ENCODE measurements at regions not wholly inside any gene's neighbourhood (a gene's known extent, or its start where the extent isn't known, plus 50 kb on each side); places are given as distances from the start of the nearest gene placed in this dataset.
A peak's percentile ranks its signal among the peaks of the same experiment; 100 is the strongest.

GRCh38 chr1:5490635-5491034, 501.6 kb downstream of the NPHP4 start:
- peaks cover 0 to 42% (median 2%) of the 10 kb centered on the region in 5 experiments for H3K27me3 ChIP-seq (replicated peaks in 2 of 5; ENCODE audit: control insufficient read depth in 4 of 5, insufficient read depth in 5 of 5, low read length in 4 of 5)
- CTCF ChIA-PET, result no interaction called here
- POLR2A ChIA-PET, result no interaction called here
- no peaks in the 10 kb centered on the region for H3K36me3 ChIP-seq (ENCODE audit: control insufficient read depth in 4 of 4, insufficient read depth in 4 of 4, low read length in 3 of 4)
- no peak overlapping the region for H3K27ac ChIP-seq (ENCODE audit: insufficient read depth in 1 of 2, low read depth in 1 of 2, low read length in 2 of 2, poor library complexity in 1 of 2, severe bottlenecking in 2 of 2)
- WGBS (ENCODE audit: insufficient coverage), result 92% methylated on average over 12 of the region's 12 CpGs
- no peaks in the 10 kb centered on the region for H3K9me3 ChIP-seq (ENCODE audit: control extremely low read depth in 1 of 5, control insufficient read depth in 4 of 5, insufficient read depth in 2 of 5, low read depth in 1 of 5, low read length in 4 of 5)
- DNase-seq, result no peak
- no peaks in the 10 kb centered on the region for H3K4me1 ChIP-seq (ENCODE audit: control extremely low read depth in 1 of 4, control insufficient read depth in 4 of 4, insufficient read depth in 4 of 4, low read length in 3 of 4)
- no peak overlapping the region for H3K4me3 ChIP-seq (ENCODE audit: control insufficient read depth in 1 of 7, extremely low read depth in 1 of 7, insufficient read depth in 4 of 7, low read depth in 2 of 7, low read length in 6 of 7)

- ChIA-PET CTCF (no interaction called here), POLR2A (no interaction called here)
Measured at GRCh38 chr1:5488448-5488847, 503.8 kb downstream of the NPHP4 start.

GRCh38 chr1:5485968-5486696, 506.1 kb downstream of the NPHP4 start:
- ChIA-PET POLR2A (interaction anchor here (0.5 kb wide), 1 partner anchor 31 kb away, joined by 3 read pairs; no protein-coding TSS in a partner anchor), CTCF (no interaction called here)
- Histone ChIP-seq H3K9me3 (ENCODE audit: control extremely low read depth in 1 of 5, control insufficient read depth in 4 of 5, insufficient read depth in 2 of 5, low read depth in 1 of 5, low read length in 4 of 5) (no peaks in the 10 kb centered on the region), H3K4me3 (ENCODE audit: control insufficient read depth in 1 of 7, extremely low read depth in 1 of 7, insufficient read depth in 4 of 7, low read depth in 2 of 7, low read length in 6 of 7) (no peak overlapping the region), H3K36me3 (ENCODE audit: control insufficient read depth in 4 of 4, insufficient read depth in 4 of 4, low read length in 3 of 4) (no peaks in the 10 kb centered on the region), H3K4me1 (ENCODE audit: control extremely low read depth in 1 of 4, control insufficient read depth in 4 of 4, insufficient read depth in 4 of 4, low read length in 3 of 4) (no peaks in the 10 kb centered on the region), H3K27ac (ENCODE audit: insufficient read depth in 1 of 2, low read depth in 1 of 2, low read length in 2 of 2, poor library complexity in 1 of 2, severe bottlenecking in 2 of 2) (no peak overlapping the region), H3K27me3 (replicated peaks in 2 of 5; ENCODE audit: control insufficient read depth in 4 of 5, insufficient read depth in 5 of 5, low read length in 4 of 5) (peaks cover 0 to 57% (median 13%) of the 10 kb centered on the region in 5 experiments)
- no peak for DNase-seq
- 94% methylated on average over 3 of the region's 7 CpGs for WGBS (ENCODE audit: insufficient coverage)

More at GRCh38 chr1:5488448-5488847, 503.8 kb downstream of the NPHP4 start:
- DNase-seq, result no peak
- Histone ChIP-seq H3K27me3 (replicated peaks in 2 of 5; ENCODE audit: control insufficient read depth in 4 of 5, insufficient read depth in 5 of 5, low read length in 4 of 5) (peaks cover 0 to 50% (median 7%) of the 10 kb centered on the region in 5 experiments), H3K4me1 (ENCODE audit: control extremely low read depth in 1 of 4, control insufficient read depth in 4 of 4, insufficient read depth in 4 of 4, low read length in 3 of 4) (no peaks in the 10 kb centered on the region), H3K9me3 (ENCODE audit: control extremely low read depth in 1 of 5, control insufficient read depth in 4 of 5, insufficient read depth in 2 of 5, low read depth in 1 of 5, low read length in 4 of 5) (no peaks in the 10 kb centered on the region), H3K36me3 (ENCODE audit: control insufficient read depth in 4 of 4, insufficient read depth in 4 of 4, low read length in 3 of 4) (no peaks in the 10 kb centered on the region), H3K4me3 (ENCODE audit: control insufficient read depth in 1 of 7, extremely low read depth in 1 of 7, insufficient read depth in 4 of 7, low read depth in 2 of 7, low read length in 6 of 7) (no peak overlapping the region), H3K27ac (ENCODE audit: insufficient read depth in 1 of 2, low read depth in 1 of 2, low read length in 2 of 2, poor library complexity in 1 of 2, severe bottlenecking in 2 of 2) (no peak overlapping the region)
- 88% methylated on average over 1 of the region's 1 CpG for WGBS (ENCODE audit: insufficient coverage)

GRCh38 chr1:5485436-5485835, 506.8 kb downstream of the NPHP4 start:
- ChIA-PET POLR2A (no interaction called here), CTCF (no interaction called here)
- no peak overlapping the region for H3K4me3 ChIP-seq (ENCODE audit: control insufficient read depth in 1 of 7, extremely low read depth in 1 of 7, insufficient read depth in 4 of 7, low read depth in 2 of 7, low read length in 6 of 7)
- peaks cover 0 to 57% (median 13%) of the 10 kb centered on the region in 5 experiments for H3K27me3 ChIP-seq (replicated peaks in 2 of 5; ENCODE audit: control insufficient read depth in 4 of 5, insufficient read depth in 5 of 5, low read length in 4 of 5)
- no peak for DNase-seq
- WGBS (ENCODE audit: insufficient coverage), result 100% methylated on average over 1 of the region's 2 CpGs
- H3K27ac ChIP-seq (ENCODE audit: insufficient read depth in 1 of 2, low read depth in 1 of 2, low read length in 2 of 2, poor library complexity in 1 of 2, severe bottlenecking in 2 of 2), result no peak overlapping the region
- H3K36me3 ChIP-seq (ENCODE audit: control insufficient read depth in 4 of 4, insufficient read depth in 4 of 4, low read length in 3 of 4), result no peaks in the 10 kb centered on the region
- H3K4me1 ChIP-seq (ENCODE audit: control extremely low read depth in 1 of 4, control insufficient read depth in 4 of 4, insufficient read depth in 4 of 4, low read length in 3 of 4), result no peaks in the 10 kb centered on the region
- no peaks in the 10 kb centered on the region for H3K9me3 ChIP-seq (ENCODE audit: control extremely low read depth in 1 of 5, control insufficient read depth in 4 of 5, insufficient read depth in 2 of 5, low read depth in 1 of 5, low read length in 4 of 5)

- ChIA-PET POLR2A (no interaction called here), CTCF (no interaction called here)
- no peaks in the 10 kb centered on the region for H3K4me1 ChIP-seq (ENCODE audit: control extremely low read depth in 1 of 4, control insufficient read depth in 4 of 4, insufficient read depth in 4 of 4, low read length in 3 of 4)
- WGBS (ENCODE audit: insufficient coverage), result 83% methylated on average over 15 of the region's 15 CpGs
- no peaks in the 10 kb centered on the region for H3K9me3 ChIP-seq (ENCODE audit: control extremely low read depth in 1 of 5, control insufficient read depth in 4 of 5, insufficient read depth in 2 of 5, low read depth in 1 of 5, low read length in 4 of 5)
- no peak overlapping the region for H3K4me3 ChIP-seq (ENCODE audit: control insufficient read depth in 1 of 7, extremely low read depth in 1 of 7, insufficient read depth in 4 of 7, low read depth in 2 of 7, low read length in 6 of 7)
- H3K27me3 ChIP-seq (replicated peaks in 2 of 5; ENCODE audit: control insufficient read depth in 4 of 5, insufficient read depth in 5 of 5, low read length in 4 of 5), result peaks cover 0 to 62% (median 13%) of the 10 kb centered on the region in 5 experiments
- no peak for DNase-seq
- H3K36me3 ChIP-seq (ENCODE audit: control insufficient read depth in 4 of 4, insufficient read depth in 4 of 4, low read length in 3 of 4), result no peaks in the 10 kb centered on the region
- no peak overlapping the region for H3K27ac ChIP-seq (ENCODE audit: insufficient read depth in 1 of 2, low read depth in 1 of 2, low read length in 2 of 2, poor library complexity in 1 of 2, severe bottlenecking in 2 of 2)
Measured at GRCh38 chr1:5484451-5485165, 507.6 kb downstream of the NPHP4 start.

- no peaks in the 10 kb centered on the region for H3K9me3 ChIP-seq (ENCODE audit: control extremely low read depth in 1 of 5, control insufficient read depth in 4 of 5, insufficient read depth in 2 of 5, low read depth in 1 of 5, low read length in 4 of 5)
- no peaks in the 10 kb centered on the region for H3K4me1 ChIP-seq (ENCODE audit: control extremely low read depth in 1 of 4, control insufficient read depth in 4 of 4, insufficient read depth in 4 of 4, low read length in 3 of 4)
- H3K36me3 ChIP-seq (ENCODE audit: control insufficient read depth in 4 of 4, insufficient read depth in 4 of 4, low read length in 3 of 4), result no peaks in the 10 kb centered on the region
- ChIA-PET POLR2A (interaction anchor here (0.6 kb wide), 1 partner anchor 1762 kb away, joined by 3 read pairs; no protein-coding TSS in a partner anchor), CTCF (interaction anchor here (1.6 kb wide), 1 partner anchor 18 kb away, joined by 3 read pairs; no protein-coding TSS in a partner anchor)
- 31% methylated on average over 6 of the region's 10 CpGs for WGBS (ENCODE audit: insufficient coverage)
- H3K27me3 ChIP-seq (replicated peaks in 2 of 5; ENCODE audit: control insufficient read depth in 4 of 5, insufficient read depth in 5 of 5, low read length in 4 of 5), result peaks cover 0 to 81% (median 13%) of the 10 kb centered on the region in 5 experiments
- DNase-seq, result peak; percentile 14 to 24 (median 20)
- no peak overlapping the region for H3K27ac ChIP-seq (ENCODE audit: insufficient read depth in 1 of 2, low read depth in 1 of 2, low read length in 2 of 2, poor library complexity in 1 of 2, severe bottlenecking in 2 of 2)
- H3K4me3 ChIP-seq (ENCODE audit: control insufficient read depth in 1 of 7, extremely low read depth in 1 of 7, insufficient read depth in 4 of 7, low read depth in 2 of 7, low read length in 6 of 7), result no peak overlapping the region
Measured at GRCh38 chr1:5481889-5482288, 510.3 kb downstream of the NPHP4 start.

- Histone ChIP-seq H3K9me3 (ENCODE audit: control extremely low read depth in 1 of 5, control insufficient read depth in 4 of 5, insufficient read depth in 2 of 5, low read depth in 1 of 5, low read length in 4 of 5) (no peaks in the 10 kb centered on the region), H3K4me1 (ENCODE audit: control extremely low read depth in 1 of 4, control insufficient read depth in 4 of 4, insufficient read depth in 4 of 4, low read length in 3 of 4) (no peaks in the 10 kb centered on the region), H3K27ac (ENCODE audit: insufficient read depth in 1 of 2, low read depth in 1 of 2, low read length in 2 of 2, poor library complexity in 1 of 2, severe bottlenecking in 2 of 2) (no peak overlapping the region), H3K36me3 (ENCODE audit: control insufficient read depth in 4 of 4, insufficient read depth in 4 of 4, low read length in 3 of 4) (no peaks in the 10 kb centered on the region), H3K4me3 (ENCODE audit: control insufficient read depth in 1 of 7, extremely low read depth in 1 of 7, insufficient read depth in 4 of 7, low read depth in 2 of 7, low read length in 6 of 7) (no peak overlapping the region), H3K27me3 (replicated peaks in 2 of 5; ENCODE audit: control insufficient read depth in 4 of 5, insufficient read depth in 5 of 5, low read length in 4 of 5) (peaks cover 0 to 80% (median 13%) of the 10 kb centered on the region in 5 experiments)
- ChIA-PET POLR2A (no interaction called here), CTCF (interaction anchor here (1.6 kb wide), 1 partner anchor 19 kb away, joined by 3 read pairs; no protein-coding TSS in a partner anchor)
- DNase-seq, result no peak
- 96% methylated on average over 9 of the region's 10 CpGs for WGBS (ENCODE audit: insufficient coverage)
Measured at GRCh38 chr1:5480906-5481305, 511.3 kb downstream of the NPHP4 start.
